ENCODE measurements at regions not wholly inside any gene's neighbourhood (a gene's known extent, or its start where the extent isn't known, plus 50 kb on each side); places are given as distances from the start of the nearest gene placed in this dataset.
"Not testable (repeated sequence)": the region's sequence is repeated elsewhere in the genome, so short reads cannot be mapped to it uniquely, and the experiment has no call there.

GRCh38 chr7:68839014-68839413, 759.3 kb upstream of the AUTS2 start:
- H3K4me1 ChIP-seq (ENCODE audit: low read depth, poor library complexity, severe bottlenecking) = no peaks in the 10 kb centered on the region
- no peak overlapping the region for H3K4me2 ChIP-seq
- TF ChIP-seq CTCF (conservative IDR thresholded peaks at IDR 0.05; ENCODE audit: low read depth, low read length) = no peak
- H3K27ac ChIP-seq = no peak overlapping the region
- no peak overlapping the region for H3K4me3 ChIP-seq (IDR thresholded peaks at IDR 0.05; ENCODE audit: insufficient read depth, low read depth, low read length)
- H4K20me1 ChIP-seq (ENCODE audit: insufficient read depth) = no peaks in the 10 kb centered on the region
- no peak overlapping the region for H2AFZ ChIP-seq (ENCODE audit: low read depth)
- no peak overlapping the region for H3K9ac ChIP-seq
- no peaks in the 10 kb centered on the region for H3K79me2 ChIP-seq (ENCODE audit: insufficient read depth, low read depth)
- no peaks in the 10 kb centered on the region for H3K36me3 ChIP-seq (ENCODE audit: insufficient read depth)
- H3K27me3 ChIP-seq (ENCODE audit: insufficient read depth, low read depth) = no peaks in the 10 kb centered on the region

GRCh38 chr7:68840991-68841390, 757.3 kb upstream of the AUTS2 start:
- no peaks in the 10 kb centered on the region for H4K20me1 ChIP-seq (ENCODE audit: insufficient read depth)
- H3K4me1 ChIP-seq (ENCODE audit: low read depth, poor library complexity, severe bottlenecking) = no peaks in the 10 kb centered on the region
- no peak overlapping the region for H2AFZ ChIP-seq (ENCODE audit: low read depth)
- H3K4me2 ChIP-seq = no peak overlapping the region
- no peak for TF ChIP-seq CTCF (conservative IDR thresholded peaks at IDR 0.05; ENCODE audit: low read depth, low read length)
- H3K79me2 ChIP-seq (ENCODE audit: insufficient read depth, low read depth) = no peaks in the 10 kb centered on the region
- no peak overlapping the region for H3K9ac ChIP-seq
- H3K36me3 ChIP-seq (ENCODE audit: insufficient read depth) = no peaks in the 10 kb centered on the region
- H3K27me3 ChIP-seq (ENCODE audit: insufficient read depth, low read depth) = no peaks in the 10 kb centered on the region
- H3K27ac ChIP-seq = no peak overlapping the region
- H3K4me3 ChIP-seq (IDR thresholded peaks at IDR 0.05; ENCODE audit: insufficient read depth, low read depth, low read length) = no peak overlapping the region

- not testable (repeated sequence) for H2AFZ ChIP-seq (ENCODE audit: low read depth); H3K4me2 ChIP-seq; H3K27me3 ChIP-seq (ENCODE audit: insufficient read depth, low read depth); H4K20me1 ChIP-seq (ENCODE audit: insufficient read depth); H3K4me3 ChIP-seq (IDR thresholded peaks at IDR 0.05; ENCODE audit: insufficient read depth, low read depth, low read length); H3K27ac ChIP-seq; H3K79me2 ChIP-seq (ENCODE audit: insufficient read depth, low read depth); H3K9ac ChIP-seq; H3K36me3 ChIP-seq (ENCODE audit: insufficient read depth); H3K4me1 ChIP-seq (ENCODE audit: low read depth, poor library complexity, severe bottlenecking)
These were observed 754.3 kb upstream of the AUTS2 start for GRCh38 chr7:68843985-68844384.

GRCh38 chr7:68846811-68847325, 751.4 kb upstream of the AUTS2 start:
- Histone ChIP-seq H3K9ac (no peak overlapping the region), H3K27me3 (ENCODE audit: insufficient read depth, low read depth) (no peaks in the 10 kb centered on the region), H3K4me1 (ENCODE audit: low read depth, poor library complexity, severe bottlenecking) (no peaks in the 10 kb centered on the region), H3K4me3 (IDR thresholded peaks at IDR 0.05; ENCODE audit: insufficient read depth, low read depth, low read length) (no peak overlapping the region), H3K79me2 (ENCODE audit: insufficient read depth, low read depth) (no peaks in the 10 kb centered on the region), H3K36me3 (ENCODE audit: insufficient read depth) (no peaks in the 10 kb centered on the region), H3K27ac (no peak overlapping the region), H3K4me2 (no peak overlapping the region), H4K20me1 (ENCODE audit: insufficient read depth) (no peaks in the 10 kb centered on the region), H2AFZ (ENCODE audit: low read depth) (no peak overlapping the region)
- TF ChIP-seq CTCF (conservative IDR thresholded peaks at IDR 0.05; ENCODE audit: low read depth, low read length) = no peak

GRCh38 chr7:68853254-68853653, 745.0 kb upstream of the AUTS2 start:
- H3K27ac ChIP-seq = no peak overlapping the region
- no peaks in the 10 kb centered on the region for H3K36me3 ChIP-seq (ENCODE audit: insufficient read depth)
- no peak overlapping the region for H3K4me2 ChIP-seq
- no peaks in the 10 kb centered on the region for H3K4me1 ChIP-seq (ENCODE audit: low read depth, poor library complexity, severe bottlenecking)
- H4K20me1 ChIP-seq (ENCODE audit: insufficient read depth) = no peaks in the 10 kb centered on the region
- no peak overlapping the region for H3K4me3 ChIP-seq (IDR thresholded peaks at IDR 0.05; ENCODE audit: insufficient read depth, low read depth, low read length)
- H3K79me2 ChIP-seq (ENCODE audit: insufficient read depth, low read depth) = no peaks in the 10 kb centered on the region
- no peak overlapping the region for H3K9ac ChIP-seq
- no peaks in the 10 kb centered on the region for H3K27me3 ChIP-seq (ENCODE audit: insufficient read depth, low read depth)
- TF ChIP-seq CTCF (conservative IDR thresholded peaks at IDR 0.05; ENCODE audit: low read depth, low read length) = no peak
- no peak overlapping the region for H2AFZ ChIP-seq (ENCODE audit: low read depth)
